K562 (cell line): ENCODE measurements at regions not wholly inside any gene's neighbourhood (a gene's known extent, or its start where the extent isn't known, plus 50 kb on each side); places are given as distances from the start of the nearest gene placed in this dataset.
"Not testable (repeated sequence)": the region's sequence is repeated elsewhere in the genome, so short reads cannot be mapped to it uniquely, and the experiment has no call there.

Experiments
- ATAC-seq: fragments of 200-7000 bp; cut with Tn5 transposase; 3 replicates; pipeline ENCODE4 v1.9.1; 2020; ENCODE audit warnings: moderate library complexity
- BruUV-seq: library from RNA; stranded (reverse); fragments of 400-500 nt; replicated peaks from 2 replicates; lab custom pipeline; 2021; lab: Mats Ljungman, UMichigan
- CTCF ChIA-PET: fragments of 300-600 bp; formaldehyde crosslinking; extraction: SDS; loops from one replicate; lab custom pipeline; 2021; ENCODE audit warnings: low intra/inter-chr PET ratio; lab: Yijun Ruan, JAX
- POLR2A ChIA-PET: fragments of 300-600, 350-650 bp; sonication (Branson Sonifier 250); formaldehyde crosslinking; extraction: SDS; loops from one replicate; lab custom pipeline; 2021; ENCODE audit warnings: antibody characterized with exemption, inconsistent platforms; lab: Yijun Ruan, JAX
- DNase-seq, 4 experiments: peaks; one replicate each; pipeline versions ENCODE4 v3.0.0 to v3.0.0-alpha.2; 2011 to 2018; ENCODE audit warnings: low spot score in 3 of 4, mixed read lengths in 3 of 4; ENCODE audit errors: extremely low read depth in 1 of 4
- FAIRE-seq: peaks from 2 replicates; lab custom pipeline; 2011; peaks lifted over from hg19 to GRCh38; lab: Jason Lieb, UNC
- H2AFZ ChIP-seq: 2 replicates; pipeline ENCODE4 v1.6.0; 2011; ENCODE audit warnings: low read depth, low read length, control low read depth, inconsistent platforms
- H3K27ac ChIP-seq: fragments of 200-600 bp; 3 replicates; pipeline ENCODE4 v1.8.0; 2011; ENCODE audit warnings: low read depth, mild to moderate bottlenecking, control low read depth, inconsistent platforms, low read length, moderate library complexity, mixed read lengths; ENCODE audit errors: extremely low read depth
- H3K27me3 ChIP-seq, 2 experiments: fragments of 300-600 bp in 1 of 2; 2 replicates in 1 of 2; 3 replicates in 1 of 2; pipeline versions ENCODE4 v1.6.0 to v1.8.0; 2011; ENCODE audit warnings: inconsistent platforms in 2 of 2, low read length in 2 of 2, mild to moderate bottlenecking in 1 of 2, mixed read lengths in 1 of 2, moderate library complexity in 1 of 2; ENCODE audit not compliant: control insufficient read depth in 2 of 2, insufficient read depth in 2 of 2
- H3K36me3 ChIP-seq: fragments of 300-600 bp; 3 replicates; pipeline ENCODE4 v1.8.0; 2011; ENCODE audit warnings: mild to moderate bottlenecking, low read length, inconsistent platforms; ENCODE audit not compliant: control insufficient read depth, insufficient read depth
- H3K4me1 ChIP-seq, 2 experiments: fragments of 200-600 bp in 1 of 2; replicated peaks in 1 of 2; 2 replicates in 1 of 2; 3 replicates in 1 of 2; pipeline versions ENCODE4 v1.5.1 to v1.8.0; 2011; ENCODE audit warnings: inconsistent platforms in 2 of 2, low read length in 2 of 2, mild to moderate bottlenecking in 1 of 2, mixed read lengths in 1 of 2, moderate library complexity in 1 of 2; ENCODE audit not compliant: control insufficient read depth in 2 of 2, insufficient read depth in 2 of 2
- H3K4me2 ChIP-seq: 2 replicates; pipeline ENCODE4 v1.6.1; 2011; ENCODE audit warnings: low read length, control low read depth, inconsistent platforms, mixed read lengths; ENCODE audit not compliant: insufficient read depth
- H3K4me3 ChIP-seq: fragments of 200-600 bp; sonication (generic), shearing (Covaris generic); 2 replicates; pipeline ENCODE4 v1.5.1; 2016; ENCODE audit warnings: control low read depth, inconsistent platforms
- H3K79me2 ChIP-seq: fragments of 200-600 bp; 3 replicates; pipeline ENCODE4 v1.8.0; 2011; ENCODE audit warnings: low read length, inconsistent platforms; ENCODE audit not compliant: control insufficient read depth, insufficient read depth
- H3K9ac ChIP-seq, 2 experiments: 2 replicates each; pipeline versions ENCODE4 v1.6.0 to v1.6.1; 2011; ENCODE audit warnings: low read depth in 2 of 2, low read length in 2 of 2, control low read depth in 1 of 2, inconsistent platforms in 1 of 2, mild to moderate bottlenecking in 1 of 2, mixed read lengths in 1 of 2; ENCODE audit not compliant: insufficient read depth in 1 of 2
- H3K9me1 ChIP-seq: one replicate; pipeline ENCODE4 v1.6.0; 2011; ENCODE audit warnings: inconsistent platforms, mild to moderate bottlenecking, low read length, moderate library complexity; ENCODE audit not compliant: control insufficient read depth, insufficient read depth
- H3K9me3 ChIP-seq: replicated peaks from 2 replicates; pipeline ENCODE4 v1.5.1; 2011; ENCODE audit warnings: low read depth, low read length, inconsistent platforms; ENCODE audit not compliant: control insufficient read depth, insufficient read depth
- H4K20me1 ChIP-seq: replicated peaks from 2 replicates; pipeline ENCODE4 v1.6.1; 2011; ENCODE audit warnings: low read length, inconsistent platforms, mixed read lengths; ENCODE audit not compliant: control insufficient read depth, insufficient read depth
- WGBS: fragments of 100-300 bp; shearing (Covaris generic); methylation state at CpG from one replicate; pipeline ENCODE4 v1.1.6; 2016; ENCODE audit warnings: low coverage, mixed read lengths; ENCODE audit not compliant: insufficient coverage; ENCODE audit errors: missing lambda C conversion rate; 5-methylcytosine and 5-hydroxymethylcytosine counted together
- in situ Hi-C: fragments of 300-500 bp; cut with MboI; formaldehyde crosslinking; loops from 4 replicates; pipeline ENCODE4 v1.15.0; 2018; ENCODE audit warnings: inconsistent platforms, mixed read lengths
- intact Hi-C: fragments of 100-400 bp; cut with micrococcal nuclease; formaldehyde crosslinking; loops from 2 replicates; pipeline ENCODE4 v1.14.2; 2022

DNA sequence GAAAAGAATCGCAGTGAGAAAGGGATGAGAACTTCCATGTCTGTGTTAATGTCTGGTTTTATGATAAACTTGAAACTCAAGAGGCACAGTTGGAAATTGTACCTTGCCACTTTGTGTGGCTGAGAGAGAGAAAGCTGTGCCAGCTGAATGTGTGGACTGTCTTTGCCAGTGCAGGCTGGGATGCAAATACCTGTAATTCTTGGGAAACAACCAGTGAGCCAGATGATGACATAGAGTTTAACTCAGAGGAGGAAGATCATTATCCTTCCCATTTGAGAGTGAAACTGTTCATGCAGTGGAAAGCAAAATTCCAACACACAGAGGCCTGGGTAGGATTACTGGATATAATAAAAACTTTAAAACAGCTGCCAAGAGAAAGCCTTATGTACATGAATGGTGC, 141.5 kb upstream of the NPAP1 start:
- H3K9me1 ChIP-seq, POLR2A ChIA-PET, H3K79me2 ChIP-seq, H3K4me2 ChIP-seq, H3K27ac ChIP-seq, ATAC-seq, H3K9me3 ChIP-seq, FAIRE-seq, intact Hi-C loops, H3K9ac ChIP-seq, H4K20me1 ChIP-seq, H3K4me3 ChIP-seq, H3K36me3 ChIP-seq, BruUV-seq, H3K4me1 ChIP-seq, in situ Hi-C loops, H3K27me3 ChIP-seq, H2AFZ ChIP-seq, DNase-seq, CTCF ChIA-PET: not testable (repeated sequence)
- WGBS = 0% methylated on average over 1 of the region's 1 CpG

DNA sequence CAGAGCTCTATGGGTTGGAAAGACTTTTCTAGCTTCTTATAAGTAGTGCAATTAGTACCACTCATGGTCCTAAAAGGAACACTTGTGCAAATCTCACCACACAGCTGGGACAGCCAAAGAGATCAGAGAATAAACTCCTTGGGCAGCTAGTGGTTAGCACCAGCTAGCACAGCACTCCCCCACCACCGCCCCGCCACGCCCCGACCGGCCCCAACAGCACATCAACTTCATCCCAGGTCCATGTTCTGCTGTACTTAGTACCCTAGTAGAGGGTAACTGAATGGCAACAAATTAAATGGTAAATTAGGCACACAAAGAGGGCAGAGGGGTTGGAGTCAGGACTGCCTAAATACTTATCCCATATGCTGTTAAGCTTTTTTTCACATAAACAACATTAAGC, 118.3 kb upstream of the NPAP1 start:
- H3K4me2 ChIP-seq, DNase-seq, H3K4me3 ChIP-seq, H2AFZ ChIP-seq, FAIRE-seq, POLR2A ChIA-PET, H3K9me3 ChIP-seq, H3K9me1 ChIP-seq, H3K9ac ChIP-seq, H3K27me3 ChIP-seq, H3K36me3 ChIP-seq, H3K4me1 ChIP-seq, BruUV-seq, ATAC-seq, intact Hi-C loops, H4K20me1 ChIP-seq, in situ Hi-C loops, H3K27ac ChIP-seq, H3K79me2 ChIP-seq, CTCF ChIA-PET: not testable (repeated sequence)
- 4% methylated on average over 4 of the region's 5 CpGs for WGBS
